NCI-H1092 (cell line): ENCODE measurements at regions not wholly inside any gene's neighbourhood (a gene's known extent, or its start where the extent isn't known, plus 50 kb on each side); places are given as distances from the start of the nearest gene placed in this dataset.

ENCODE experiments used
- DNase-seq: peaks from one replicate; lab custom pipeline; 2025; lab: John Stamatoyannopoulos, UW

DNA sequence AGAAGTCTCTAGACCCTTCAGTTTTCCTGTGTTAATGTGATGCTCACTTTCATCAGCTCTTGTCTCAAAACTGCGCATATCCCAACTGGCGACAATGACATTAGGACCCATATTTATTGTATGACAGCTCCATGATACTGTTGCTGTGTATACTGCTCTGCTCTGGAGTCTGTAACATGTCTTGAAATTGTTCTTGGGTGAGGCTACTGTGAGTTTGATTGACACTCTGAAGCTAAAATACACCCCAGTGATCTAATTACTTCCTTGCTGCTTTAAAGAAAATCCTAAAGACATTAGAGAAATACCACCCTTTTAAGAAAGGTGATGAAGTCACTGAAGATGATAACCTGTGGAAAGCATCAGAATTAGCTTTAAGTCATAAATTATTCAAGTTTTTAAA, 1046.2 kb downstream of the KCNT2 start:
- DNase-seq: no peak

DNA sequence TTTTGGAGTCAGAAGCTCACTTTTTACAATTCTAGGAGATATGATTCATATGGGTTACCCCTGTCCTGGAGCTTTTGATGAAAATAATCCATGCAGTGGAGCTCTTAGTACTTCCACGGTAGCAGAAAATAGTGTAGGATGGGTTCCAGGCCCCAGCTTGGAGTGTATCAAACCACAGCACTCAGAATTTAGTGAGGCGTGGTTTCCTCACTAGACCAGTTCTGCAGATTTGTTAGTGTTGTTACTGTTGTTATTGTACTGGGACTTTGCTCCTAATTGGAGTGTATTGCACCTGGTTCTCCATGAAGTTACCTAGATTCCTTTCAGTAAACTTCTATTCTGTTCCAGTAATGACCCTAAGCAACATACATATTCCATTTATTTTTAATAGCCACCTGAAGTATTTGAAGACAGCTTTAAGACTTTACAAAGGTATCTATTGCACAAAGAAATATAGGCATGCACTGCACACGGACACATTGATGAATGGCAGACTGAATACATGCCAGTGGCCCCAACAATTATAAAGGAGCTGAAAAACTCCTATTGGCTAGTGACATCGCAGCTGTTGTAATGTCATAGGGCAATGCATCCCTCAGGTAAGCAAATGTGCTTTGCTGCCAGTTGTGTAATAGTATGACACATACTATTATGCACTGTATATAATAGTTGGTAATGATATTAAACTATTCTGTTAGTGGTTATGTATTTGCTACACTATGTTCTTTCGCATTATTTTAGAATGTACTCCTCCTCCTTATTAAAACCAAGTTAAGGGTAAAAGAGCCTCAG, 1058.0 kb downstream of the KCNT2 start:
- no peak for DNase-seq

DNA sequence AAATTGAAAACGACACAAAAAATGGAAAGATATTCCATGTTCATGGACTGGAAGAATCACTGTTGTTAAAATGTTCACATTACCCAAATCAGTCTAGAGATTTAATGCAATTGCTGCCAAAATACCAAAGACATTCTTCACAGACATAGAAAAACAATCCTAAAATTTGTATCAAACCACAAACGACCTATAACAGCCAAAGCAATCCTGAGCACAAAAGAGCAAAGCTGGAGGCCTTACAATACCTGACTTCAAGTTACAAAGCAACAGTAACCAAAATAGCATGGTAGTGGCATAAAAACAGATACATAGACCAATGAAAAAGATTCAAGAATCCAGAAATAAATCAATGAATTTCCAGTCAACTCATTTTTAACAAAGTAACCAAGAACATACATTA, 1077.3 kb downstream of the KCNT2 start:
- no peak for DNase-seq

DNA sequence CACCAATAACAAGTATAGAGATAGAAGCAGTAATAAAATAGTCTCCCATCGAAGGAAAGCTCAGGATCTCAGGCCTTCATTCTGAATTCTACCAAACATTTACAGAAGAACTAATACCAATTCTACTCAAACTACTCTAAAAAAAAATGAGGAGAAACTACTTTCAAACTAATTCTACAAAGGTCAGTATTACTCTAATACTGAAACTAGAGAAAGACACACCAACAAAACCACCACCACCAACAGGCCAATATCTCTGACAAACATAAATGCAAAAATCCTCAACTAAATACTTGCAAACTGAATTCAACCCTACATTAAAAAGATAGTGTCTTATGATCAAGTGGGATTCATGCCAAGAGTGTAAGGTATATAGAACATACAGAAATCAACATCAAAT, 1078.4 kb downstream of the KCNT2 start:
- no peak for DNase-seq

DNA sequence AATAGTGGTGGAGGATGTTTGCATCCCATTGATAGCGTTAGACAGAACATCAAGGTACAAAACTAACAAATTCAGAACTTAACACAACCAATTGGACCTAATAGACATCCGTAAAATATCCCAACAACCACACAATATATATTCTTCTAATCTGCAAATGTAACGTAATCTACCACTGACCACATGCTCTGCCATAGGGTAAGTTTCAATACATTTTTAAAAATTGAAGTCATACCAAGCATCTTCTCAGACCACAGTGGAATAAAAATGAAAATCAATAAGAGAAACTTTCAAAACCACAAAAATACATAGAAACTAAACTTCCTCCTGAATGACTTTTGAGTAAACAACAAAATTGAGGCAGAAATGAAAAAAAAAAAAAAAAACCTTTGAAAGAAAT, 1087.5 kb downstream of the KCNT2 start:
- no peak for DNase-seq

DNA sequence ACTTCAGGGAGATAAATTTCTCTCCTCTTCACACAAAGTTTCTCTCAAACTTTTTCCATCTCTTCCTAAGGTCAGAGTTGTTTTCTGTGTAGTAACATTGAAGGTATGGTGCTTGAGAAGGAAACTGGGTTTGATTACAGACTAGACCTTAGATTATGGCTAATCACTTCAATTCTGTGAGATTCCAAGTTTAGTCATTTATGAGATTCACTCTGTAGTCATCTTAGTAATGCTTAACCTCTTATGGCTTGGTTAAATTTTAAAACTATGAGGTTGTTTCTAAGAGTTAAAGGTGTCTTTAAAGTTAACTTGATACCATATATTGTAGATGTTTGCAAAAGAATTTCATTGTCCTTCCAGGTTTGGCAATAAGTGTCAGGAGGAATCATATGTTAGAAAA, 1092.2 kb downstream of the KCNT2 start:
- DNase-seq: no peak

DNA sequence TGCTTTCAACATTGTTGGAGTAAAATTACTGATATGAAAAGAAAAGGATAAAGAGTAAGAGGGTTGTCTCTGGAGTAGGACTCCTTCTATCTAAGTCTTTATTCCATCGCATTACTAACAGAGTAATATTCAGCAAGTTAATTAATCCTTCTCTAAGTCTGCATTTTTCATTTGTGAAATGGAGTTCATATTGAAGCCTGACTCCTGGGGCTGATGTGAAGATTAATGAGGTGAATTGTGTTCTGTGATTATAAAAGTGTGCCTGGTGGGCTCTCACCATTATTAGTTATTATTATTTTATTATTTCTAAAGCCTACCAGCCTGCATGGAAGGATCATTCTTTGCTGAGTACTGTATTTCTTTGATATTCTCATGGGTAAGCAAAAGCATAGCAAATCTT, 1096.7 kb downstream of the KCNT2 start:
- DNase-seq: no peak

DNA sequence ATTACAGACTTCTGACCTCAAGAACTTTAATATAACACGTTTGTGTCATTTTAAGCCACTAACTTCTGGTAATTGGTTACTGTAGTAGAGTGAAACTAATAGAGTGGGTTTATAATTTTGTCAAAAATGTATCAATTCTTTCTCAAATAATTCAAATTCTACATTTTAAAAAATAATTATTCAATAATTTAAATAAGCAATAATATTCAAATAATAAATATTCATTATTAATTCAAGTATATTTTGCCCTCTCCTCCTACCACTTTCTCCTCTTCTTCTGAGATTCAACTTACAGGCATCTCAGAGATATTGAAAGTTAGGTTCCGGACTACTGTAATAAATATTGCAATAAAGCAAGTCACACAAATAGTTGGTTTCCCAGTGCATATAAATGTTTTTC, 1107.1 kb downstream of the KCNT2 start:
- no peak for DNase-seq

DNA sequence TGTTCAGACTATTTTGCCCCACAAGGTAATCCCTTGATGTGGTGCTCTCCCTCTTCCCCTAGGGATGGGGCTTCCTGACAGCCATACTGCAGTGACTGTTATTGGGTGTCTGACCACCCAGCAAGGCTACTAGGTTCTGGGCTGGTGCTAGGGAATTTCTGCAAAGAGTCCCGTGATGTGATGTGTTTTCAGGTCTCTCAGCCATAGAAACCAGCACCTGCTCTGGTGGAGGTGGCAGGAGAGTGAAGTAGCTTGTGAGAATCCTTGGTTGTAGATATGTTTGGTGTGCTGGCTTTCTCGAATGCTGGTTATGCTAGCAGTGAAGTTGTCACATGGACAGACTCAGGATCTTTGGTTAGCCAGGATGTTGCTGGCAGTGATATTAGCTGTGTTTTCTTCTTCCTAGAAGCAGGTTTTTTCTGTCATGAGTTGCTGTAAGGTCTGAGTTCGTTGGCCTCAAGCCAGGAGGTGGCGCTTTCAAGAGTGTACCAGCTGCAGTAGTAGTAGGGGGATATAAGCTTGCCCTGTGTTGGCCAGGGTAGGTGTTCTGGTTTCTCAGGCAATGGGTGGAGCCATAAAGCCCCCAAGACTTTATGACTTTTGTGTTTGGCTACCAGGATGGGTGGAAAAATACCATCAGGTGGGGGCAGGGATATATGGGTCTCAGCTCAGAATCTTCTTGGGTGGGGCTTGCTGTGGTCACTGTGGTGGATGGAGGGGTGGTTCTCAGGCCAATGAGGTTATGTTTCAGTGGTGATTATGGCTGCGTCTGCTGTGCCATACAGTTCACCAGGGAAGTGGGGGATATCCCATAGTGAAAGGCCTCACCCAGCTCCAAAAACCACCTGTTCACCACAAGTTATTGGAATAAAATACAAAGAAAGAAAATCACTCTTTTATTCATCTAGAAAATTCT, 1112.3 kb downstream of the KCNT2 start:
- no peak for DNase-seq

DNA sequence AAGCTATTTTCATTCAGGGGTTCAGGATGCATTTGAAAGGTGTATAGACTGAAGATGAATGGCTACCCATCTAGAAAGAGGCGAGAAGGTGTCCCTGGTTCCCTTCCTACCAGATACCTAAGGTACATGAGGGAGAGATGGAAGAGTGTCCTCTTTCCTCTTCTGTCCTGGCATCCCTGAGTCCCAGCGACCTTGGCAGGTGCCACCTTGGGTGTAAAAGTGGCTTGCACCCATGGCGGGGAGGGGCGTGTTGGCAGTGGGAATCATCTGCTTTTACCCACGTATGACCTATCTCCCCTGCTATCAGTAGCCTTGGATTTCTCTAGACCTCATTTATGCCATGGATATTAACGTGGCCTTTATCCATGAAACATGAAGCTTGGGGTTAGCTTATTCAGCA, 1126.1 kb downstream of the KCNT2 start:
- no peak for DNase-seq

DNA sequence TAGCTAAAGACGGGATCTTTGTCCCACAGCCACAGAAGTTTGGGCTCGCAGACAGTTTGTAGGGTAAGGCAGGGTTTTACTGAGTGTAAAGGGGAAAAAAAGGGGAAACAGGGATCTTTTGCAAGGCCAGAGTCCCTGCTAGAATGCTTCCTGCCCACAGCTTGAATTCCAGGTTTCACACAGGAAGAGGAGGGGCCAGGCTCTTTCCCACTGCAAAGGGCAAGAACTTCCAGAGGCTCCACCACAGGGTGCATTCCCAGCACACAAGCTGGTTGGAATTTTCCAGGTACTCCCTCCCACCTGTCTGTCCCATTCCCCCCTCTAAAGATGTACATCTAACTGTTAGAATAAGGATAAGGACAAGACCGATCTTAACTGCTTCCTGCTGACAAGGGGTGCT, 1126.9 kb downstream of the KCNT2 start:
- DNase-seq: no peak

DNA sequence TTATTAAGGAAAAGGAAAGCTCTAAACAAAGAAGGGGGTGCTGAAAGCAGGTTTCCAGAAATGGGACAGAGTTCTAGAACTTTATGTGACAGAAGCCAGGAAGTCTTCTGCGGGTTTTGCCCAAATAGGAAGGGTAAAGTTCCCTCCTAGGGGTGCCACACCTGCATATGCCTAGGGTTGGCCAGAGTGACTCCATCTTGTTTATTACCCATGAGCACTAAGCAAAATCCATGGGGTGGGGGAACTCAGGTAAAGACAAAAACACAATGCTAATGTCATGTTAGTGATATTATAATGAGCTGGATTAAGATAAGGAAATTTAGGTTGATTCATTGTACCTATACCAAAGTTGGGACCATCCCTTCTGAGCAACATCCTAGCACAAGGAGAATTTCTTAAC, 1132.7 kb downstream of the KCNT2 start:
- no peak for DNase-seq

DNA sequence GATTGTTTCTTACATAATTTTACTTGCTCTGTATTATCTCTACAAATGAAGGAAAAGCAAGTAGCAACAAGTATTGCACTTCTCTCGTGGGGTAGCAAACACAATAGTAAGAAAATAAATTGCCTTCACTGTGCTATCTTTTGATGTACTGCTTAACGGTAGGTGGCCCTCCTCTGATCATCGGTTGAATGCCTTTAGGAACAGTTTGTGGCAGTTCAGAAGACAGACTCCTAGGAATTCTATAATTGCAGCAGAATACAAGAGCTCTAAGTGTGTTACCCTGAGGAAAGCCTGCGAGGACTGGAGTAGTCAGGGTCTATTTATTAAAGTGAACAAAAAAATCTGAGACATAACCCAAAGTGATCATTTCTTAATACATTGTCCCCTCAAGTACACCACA, 1135.9 kb downstream of the KCNT2 start:
- DNase-seq: no peak

DNA sequence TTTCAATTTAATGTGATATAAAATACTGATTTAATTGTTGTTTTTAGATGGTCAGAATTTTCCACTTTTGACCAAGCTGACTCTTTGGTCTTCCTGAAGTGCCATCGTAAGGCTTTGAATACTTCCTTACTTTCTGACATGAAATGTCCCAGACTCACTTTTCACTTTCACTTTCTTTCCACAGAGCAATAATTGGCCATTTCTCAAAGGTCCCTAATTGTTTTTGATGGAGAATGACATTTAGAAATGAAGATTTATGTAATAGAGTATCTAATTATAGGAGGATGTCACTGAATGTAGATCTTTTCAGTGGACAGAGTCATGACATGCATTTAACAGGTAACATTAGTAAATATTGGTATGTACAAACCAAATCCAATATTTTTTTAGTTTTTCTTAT, 1141.6 kb downstream of the KCNT2 start:
- no peak for DNase-seq

DNA sequence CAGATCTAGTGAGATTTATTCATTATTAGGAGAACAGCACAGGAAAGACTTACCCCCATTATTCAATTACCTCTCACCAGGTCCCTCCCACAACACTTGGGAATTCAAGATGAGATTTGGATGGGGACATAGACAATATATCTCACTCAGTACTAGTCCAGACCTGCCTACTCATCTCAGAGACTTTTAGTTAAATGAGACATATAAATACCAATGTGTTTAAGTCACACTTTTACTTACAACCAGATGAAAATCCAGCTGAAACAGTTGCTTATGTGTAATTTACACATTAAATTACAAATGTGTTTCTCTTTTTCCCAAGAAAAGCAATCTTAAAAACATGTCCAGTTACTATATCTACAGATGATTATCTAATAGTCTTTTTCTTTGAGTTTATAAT, 1145.6 kb downstream of the KCNT2 start:
- DNase-seq: no peak

DNA sequence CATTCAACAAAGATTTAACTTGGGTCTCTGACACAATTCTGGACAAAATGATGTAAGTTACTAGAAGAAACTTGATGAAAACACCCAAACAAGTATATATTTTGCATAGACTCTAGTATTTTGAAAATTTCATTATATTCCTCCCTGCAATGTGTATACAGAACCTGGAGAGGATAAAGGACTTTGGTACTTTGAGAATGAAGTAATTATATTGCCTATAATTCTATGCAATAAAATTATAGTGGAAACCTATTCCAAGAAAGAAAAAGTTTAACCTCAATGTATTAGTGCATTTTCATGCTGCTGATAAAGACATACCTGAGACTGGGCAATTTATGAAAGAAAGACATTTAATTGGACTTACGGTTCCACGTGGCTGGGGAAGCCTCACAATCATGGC, 1146.1 kb downstream of the KCNT2 start:
- no peak for DNase-seq

DNA sequence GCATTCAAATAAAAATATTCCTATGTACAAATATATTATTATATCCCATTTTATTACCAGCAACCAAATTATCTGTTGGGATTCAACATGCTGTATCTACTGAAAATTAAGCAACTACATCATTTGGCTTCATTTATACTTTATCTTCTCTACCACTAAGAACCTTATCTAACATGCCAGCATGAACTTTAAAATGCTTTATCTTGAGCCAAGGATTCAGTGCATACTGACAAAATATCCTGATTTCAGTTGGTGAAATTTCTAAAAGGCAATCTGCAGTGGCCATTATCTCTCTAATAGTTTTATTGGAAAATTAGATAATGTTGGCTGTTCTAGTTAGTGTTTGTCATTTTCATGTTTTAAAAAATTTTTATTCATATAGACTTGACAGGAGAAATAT, 1149.9 kb downstream of the KCNT2 start:
- no peak for DNase-seq

DNA sequence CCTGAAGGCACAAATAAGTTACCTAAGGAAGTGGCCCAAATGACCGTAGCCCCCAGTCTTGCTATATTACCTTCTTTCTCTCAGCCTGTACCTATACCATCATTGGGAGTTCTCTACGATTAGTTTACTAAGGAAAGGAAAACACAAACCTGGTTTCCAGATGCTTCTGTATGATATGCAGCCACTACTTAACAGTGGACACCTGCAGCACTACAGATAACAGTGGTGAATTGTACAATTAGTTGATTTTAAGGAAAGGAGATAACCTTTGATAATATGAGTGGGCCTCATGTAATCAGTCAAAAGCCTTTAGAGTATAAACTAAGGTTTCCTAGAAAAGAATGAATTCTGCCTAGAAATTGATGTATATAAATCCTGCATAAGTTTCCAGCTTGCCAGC, 1157.4 kb downstream of the KCNT2 start:
- no peak for DNase-seq

DNA sequence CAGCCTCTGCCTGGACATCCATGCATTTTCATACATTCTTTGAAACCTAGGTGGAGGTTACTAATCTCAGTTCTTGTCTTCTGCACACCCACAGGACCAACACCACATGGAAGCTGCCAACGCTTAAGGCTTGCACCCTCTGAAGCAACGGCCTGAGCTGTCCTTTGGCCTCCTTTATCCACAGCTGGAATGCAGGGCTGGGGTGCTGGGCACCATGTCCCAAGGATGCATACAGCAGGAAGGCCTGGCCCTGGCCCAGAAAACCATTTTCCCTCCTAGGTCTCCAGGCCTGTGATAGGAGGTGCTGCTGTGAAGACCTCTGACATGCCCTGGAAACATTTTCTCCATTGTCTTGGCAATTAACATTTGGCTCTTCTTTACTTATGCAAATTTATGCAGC, 1168.6 kb downstream of the KCNT2 start:
- no peak for DNase-seq

DNA sequence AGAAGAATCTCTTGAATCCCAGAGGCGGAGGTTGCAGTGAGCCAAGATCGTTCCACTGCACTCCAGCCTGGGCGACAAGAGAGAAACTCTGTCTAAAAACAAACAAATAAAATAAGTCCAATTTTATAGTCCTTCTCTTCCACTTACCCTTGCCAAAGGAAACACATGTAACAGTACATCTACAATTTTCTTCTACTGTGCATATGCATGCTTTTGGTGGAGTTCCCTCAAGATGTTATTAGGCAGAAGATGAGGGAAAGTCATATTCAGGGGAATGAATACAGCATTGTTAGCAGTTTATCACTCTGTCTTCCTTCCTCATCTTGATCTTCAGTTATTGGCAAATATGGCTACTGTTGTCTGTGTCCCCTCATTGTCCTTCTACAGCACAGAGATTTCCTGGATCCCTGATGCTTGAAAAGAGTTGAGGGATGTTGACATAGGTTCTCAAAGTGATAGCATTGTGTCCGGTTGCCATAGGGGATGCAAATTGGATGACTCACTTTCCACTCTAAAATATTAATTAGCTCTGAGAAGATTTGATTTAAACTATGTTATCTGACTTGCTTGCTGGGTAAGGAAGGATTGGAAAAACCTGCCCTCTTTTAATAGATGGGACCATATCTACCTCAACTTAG, 1173.6 kb downstream of the KCNT2 start:
- no peak for DNase-seq

DNA sequence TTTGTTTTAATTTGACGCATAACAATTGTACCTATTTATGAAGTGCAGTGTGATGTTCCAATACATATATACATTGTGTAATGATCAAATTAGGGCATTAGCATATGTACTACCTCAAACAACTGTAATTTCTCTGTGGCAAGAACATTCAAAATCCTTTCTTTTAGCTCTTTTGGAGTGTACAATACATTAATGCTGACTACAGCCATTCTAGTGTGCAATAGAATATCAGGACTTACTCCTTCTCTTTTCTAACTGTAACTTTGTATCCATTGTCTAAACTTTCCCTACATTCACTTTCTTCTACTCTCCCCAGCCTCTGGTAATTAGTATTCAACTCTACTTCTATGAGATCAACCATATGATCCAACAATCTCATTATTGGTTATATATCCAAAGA, 1177.4 kb downstream of the KCNT2 start:
- no peak for DNase-seq

DNA sequence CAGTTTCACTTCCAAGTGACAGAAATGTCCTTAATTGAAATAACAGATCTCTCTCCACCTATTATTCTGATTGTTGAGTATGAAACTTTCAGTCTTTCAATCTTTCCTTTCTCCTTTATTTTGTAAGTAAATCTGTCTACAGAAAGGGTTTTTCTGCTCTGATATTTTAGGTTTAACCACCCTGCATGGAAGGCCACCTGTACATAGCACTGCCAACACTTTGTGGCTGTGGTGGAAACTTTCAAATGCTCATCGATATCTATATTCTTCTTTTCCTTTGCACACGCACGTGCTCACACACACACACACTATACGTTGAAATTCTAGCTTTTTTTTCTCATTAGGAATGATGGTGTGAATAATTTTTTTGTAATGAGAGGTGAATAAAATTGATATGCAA, 1179.3 kb downstream of the KCNT2 start:
- DNase-seq: no peak

DNA sequence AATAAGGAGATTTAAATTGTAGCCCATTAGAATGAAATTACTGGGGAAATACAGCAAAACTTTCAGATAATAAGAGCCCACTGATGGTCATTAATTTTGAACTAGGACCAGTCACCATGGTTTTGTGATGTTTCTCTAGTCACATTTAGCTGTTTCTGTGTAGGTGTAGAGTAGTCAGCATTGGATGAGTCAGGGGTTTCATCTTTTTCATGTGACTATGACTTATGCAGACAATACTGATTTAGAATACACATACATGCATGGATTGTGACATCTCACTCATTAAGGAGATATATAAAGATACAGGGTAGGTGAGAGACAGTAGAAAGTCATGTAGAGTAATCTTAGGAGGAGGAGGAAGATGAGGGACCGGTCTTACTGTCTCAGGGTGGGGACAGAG, 1192.7 kb downstream of the KCNT2 start:
- DNase-seq: no peak
